ENCODE measurements at regions not wholly inside any gene's neighbourhood (a gene's known extent, or its start where the extent isn't known, plus 50 kb on each side); places are given as distances from the start of the nearest gene placed in this dataset.

DNA sequence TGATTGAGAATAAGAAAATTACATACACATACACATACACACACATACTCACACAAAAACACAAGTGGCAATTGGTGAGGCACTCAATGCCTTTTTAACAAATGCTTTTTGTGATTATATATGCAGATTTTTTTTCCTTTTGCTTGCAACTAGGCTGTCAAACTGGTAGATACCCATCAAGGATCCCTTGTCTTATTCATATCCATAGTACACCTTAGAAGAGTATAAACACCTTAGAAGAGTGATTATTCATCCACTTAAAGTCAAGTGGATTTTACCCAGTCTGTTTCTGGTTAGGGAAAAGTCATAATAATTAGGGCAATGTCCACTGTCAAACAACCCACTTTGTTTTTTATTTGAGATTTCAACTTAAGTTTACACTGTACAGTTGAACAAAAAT, 1773.4 kb upstream of the MIR17HG start:
- DNase-seq: no peak
- TF ChIP-seq GATA1 (IDR thresholded peaks at IDR 0.05; ENCODE audit: low read depth, low read length): no peak
- no peak for TF ChIP-seq POLR2A (IDR thresholded peaks at IDR 0.05; ENCODE audit: low read length)

DNA sequence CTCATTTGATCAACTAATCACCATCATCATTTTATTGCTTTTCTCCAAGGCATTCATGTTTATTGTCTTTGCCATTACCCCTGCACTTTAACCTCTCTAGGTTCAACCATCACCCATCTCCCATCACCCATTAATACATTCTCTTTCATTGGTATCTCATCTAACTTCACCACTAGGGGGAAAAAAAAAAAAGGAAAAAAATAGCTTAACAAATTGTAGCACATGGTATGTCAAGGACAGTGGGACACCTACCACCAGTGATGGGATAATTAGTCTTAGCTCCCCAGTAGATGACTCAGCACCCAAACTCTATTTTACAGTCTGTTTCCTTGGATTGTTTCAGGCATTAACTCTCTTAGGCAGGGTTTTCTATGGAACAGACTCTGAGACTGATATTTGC, 1770.2 kb upstream of the MIR17HG start:
- no peak for DNase-seq
- TF ChIP-seq GATA1 (IDR thresholded peaks at IDR 0.05; ENCODE audit: low read depth, low read length) (no peak), POLR2A (IDR thresholded peaks at IDR 0.05; ENCODE audit: low read length) (no peak)

DNA sequence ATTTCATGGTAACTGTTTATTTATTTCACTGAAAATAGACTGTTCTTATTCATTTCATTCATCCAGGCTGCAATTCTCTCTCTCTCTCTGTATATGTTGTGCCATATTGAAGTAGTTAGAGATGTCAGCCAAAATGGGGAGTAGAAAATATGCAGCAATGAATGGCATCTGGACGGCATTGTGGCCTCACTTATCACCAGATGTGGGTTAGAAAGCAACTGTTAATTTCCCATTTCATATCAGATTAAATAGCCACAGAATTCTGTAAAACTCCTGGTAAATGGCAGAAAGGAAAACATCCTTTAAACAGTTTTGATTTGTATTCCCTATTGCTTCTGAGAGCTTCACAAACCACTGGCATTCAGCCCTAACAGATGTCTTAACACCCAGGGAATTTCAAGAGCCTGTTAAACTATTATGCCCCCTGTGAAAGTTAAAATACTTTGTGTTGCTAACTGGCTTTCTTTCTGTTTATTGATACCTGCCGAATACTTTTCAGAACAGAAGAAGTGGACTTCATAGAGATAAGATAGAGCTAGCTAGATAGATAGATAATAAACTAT, 1763.3 kb upstream of the MIR17HG start:
- no peak for DNase-seq
- no peak for TF ChIP-seq GATA1 (IDR thresholded peaks at IDR 0.05; ENCODE audit: low read depth, low read length)
- TF ChIP-seq POLR2A (IDR thresholded peaks at IDR 0.05; ENCODE audit: low read length): no peak

DNA sequence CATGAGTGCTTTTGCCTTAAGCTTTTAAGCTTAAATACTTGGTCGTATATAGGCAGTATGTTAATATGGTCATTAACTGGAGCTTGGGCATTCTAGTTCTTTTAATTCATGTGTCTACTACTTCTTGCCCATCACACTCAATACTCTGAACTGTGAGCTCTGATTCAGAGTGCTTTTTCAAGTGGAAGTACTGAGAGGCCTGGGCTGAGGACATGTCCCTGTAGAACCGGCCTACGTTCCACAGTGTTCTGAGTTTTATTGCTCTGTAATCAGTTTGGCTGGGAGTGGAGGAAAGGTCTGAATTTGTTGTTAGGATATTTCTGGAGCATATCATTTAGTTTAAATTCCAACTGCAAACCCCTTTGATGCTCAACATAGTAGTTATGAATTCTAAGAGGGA, 1744.8 kb upstream of the MIR17HG start:
- no peak for TF ChIP-seq POLR2A (IDR thresholded peaks at IDR 0.05; ENCODE audit: low read length)
- TF ChIP-seq GATA1 (IDR thresholded peaks at IDR 0.05; ENCODE audit: low read depth, low read length): no peak
- no peak for DNase-seq

DNA sequence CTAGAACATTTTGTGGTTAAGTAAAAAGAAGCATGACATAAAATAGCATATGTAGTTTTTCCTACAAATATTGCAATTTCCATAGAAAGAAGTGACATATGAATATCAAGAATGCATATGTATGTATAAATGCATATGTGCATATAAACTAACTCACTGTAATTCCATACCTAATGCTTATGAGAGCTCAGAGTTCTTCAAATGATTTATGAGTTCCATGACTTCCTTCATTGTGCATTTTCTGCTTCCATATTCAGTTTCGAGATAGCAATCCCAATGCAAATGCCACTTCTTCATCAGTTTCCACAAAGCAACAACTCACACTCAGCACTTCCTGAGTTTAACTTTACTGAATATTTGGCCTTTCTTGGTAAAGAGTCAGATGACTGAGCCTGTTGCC, 1744.3 kb upstream of the MIR17HG start:
- TF ChIP-seq POLR2A (IDR thresholded peaks at IDR 0.05; ENCODE audit: low read length) (no peak), GATA1 (IDR thresholded peaks at IDR 0.05; ENCODE audit: low read depth, low read length) (no peak)

DNA sequence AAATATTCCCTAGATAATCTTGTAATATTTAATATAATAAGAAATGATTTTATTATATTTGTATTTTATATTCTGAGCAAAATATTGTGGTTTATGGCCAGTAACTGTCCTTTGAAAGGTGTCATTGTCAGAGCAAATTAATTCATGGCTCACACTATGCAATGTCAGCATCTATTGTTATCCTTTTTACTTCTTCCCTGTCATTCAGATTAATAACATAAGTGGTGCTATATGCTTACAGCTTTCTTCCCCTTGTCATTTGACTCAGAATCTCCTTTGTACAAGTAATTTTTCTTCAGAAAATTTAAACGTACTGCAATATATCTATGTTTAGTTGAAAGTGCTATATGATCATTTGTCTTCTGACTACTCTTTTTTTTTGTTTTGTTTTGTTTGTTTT, 1738.2 kb upstream of the MIR17HG start:
- TF ChIP-seq GATA1 (IDR thresholded peaks at IDR 0.05; ENCODE audit: low read depth, low read length) (no peak), POLR2A (IDR thresholded peaks at IDR 0.05; ENCODE audit: low read length) (no peak)
- no peak for DNase-seq

More for the DNA sequence above, 1744.3 kb upstream of the MIR17HG start:
- DNase-seq: no peak

DNA sequence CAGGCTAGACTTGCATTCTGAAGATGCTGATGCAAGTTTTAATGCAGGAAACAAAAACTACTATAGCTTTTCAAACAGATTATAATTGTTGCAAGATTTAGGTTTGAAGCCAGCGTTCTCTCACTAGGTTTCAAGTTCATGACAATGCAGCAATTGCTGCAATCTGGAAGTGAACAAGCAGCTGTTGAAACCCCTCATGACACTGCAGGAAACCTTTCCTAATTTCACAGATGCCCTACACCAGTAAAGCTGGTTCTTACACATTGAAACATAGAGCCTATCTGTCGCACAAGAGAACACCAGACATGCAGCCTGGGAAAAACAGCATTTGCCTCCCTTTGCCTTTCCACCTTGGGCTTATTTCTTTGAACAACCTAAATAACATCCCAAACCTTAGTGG, 1737.2 kb upstream of the MIR17HG start:
- DNase-seq: no peak
- no peak for TF ChIP-seq GATA1 (IDR thresholded peaks at IDR 0.05; ENCODE audit: low read depth, low read length)
- TF ChIP-seq POLR2A (IDR thresholded peaks at IDR 0.05; ENCODE audit: low read length): no peak

DNA sequence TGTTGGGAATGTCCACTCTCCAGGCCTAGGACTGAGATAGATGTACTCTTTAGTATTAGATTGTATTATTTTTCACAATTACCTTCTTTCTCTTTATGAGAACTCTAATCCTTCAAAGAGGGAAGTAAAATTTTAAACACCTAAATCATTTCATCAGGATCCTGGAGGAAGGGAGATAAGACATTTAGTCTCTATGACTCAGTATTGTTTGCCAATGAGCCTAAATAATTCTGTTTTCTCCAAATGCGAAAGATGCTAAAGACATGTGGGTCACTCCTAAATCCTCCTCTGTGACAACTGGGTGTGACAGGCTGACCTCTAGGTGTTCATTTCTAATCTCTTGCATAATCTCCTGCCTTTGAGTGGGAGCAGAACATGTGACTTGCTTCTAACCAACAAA, 1736.6 kb upstream of the MIR17HG start:
- no peak for DNase-seq
- no peak for TF ChIP-seq GATA1 (IDR thresholded peaks at IDR 0.05; ENCODE audit: low read depth, low read length)
- no peak for TF ChIP-seq POLR2A (IDR thresholded peaks at IDR 0.05; ENCODE audit: low read length)

DNA sequence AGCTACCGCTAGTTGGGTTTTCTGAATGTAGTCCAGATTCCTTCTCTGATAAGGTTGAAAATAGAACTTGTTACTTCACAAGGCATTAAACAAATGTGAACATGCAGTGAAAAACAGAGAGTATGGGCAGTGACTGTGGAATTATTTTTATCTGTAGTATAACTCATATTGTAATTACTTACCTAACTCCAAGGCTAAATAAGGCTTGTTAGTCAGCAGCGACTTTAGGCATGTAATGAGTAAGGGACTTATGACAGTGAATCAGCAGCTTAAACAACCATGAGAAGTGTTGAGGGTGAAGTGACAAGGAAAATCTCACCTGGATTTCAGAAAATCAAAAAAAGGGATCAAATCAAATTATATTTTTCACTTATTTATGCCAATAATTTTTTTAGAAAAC, 1719.5 kb upstream of the MIR17HG start:
- no peak for DNase-seq
- TF ChIP-seq GATA1 (IDR thresholded peaks at IDR 0.05; ENCODE audit: low read depth, low read length) (no peak), POLR2A (IDR thresholded peaks at IDR 0.05; ENCODE audit: low read length) (no peak)

DNA sequence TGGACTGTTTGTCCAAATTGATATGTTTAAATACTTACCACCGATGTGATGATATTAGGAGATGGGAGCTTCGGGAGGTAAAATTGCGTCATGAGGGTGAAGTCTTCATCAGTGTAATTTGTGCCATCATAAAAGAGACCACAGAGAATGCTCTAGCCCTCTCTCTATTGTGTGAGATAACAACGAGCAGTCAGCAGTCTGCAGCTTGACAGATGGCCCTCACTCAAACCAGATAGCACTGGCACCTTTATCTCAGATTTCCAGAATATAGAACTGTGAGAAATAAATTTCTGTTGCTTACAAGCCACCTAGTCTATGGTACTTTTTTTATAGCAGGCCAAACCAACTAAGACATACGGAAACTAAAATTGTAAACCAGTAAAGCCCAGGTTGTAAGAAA, 1718.9 kb upstream of the MIR17HG start:
- DNase-seq: no peak
- no peak for TF ChIP-seq POLR2A (IDR thresholded peaks at IDR 0.05; ENCODE audit: low read length)
- TF ChIP-seq GATA1 (IDR thresholded peaks at IDR 0.05; ENCODE audit: low read depth, low read length): no peak

DNA sequence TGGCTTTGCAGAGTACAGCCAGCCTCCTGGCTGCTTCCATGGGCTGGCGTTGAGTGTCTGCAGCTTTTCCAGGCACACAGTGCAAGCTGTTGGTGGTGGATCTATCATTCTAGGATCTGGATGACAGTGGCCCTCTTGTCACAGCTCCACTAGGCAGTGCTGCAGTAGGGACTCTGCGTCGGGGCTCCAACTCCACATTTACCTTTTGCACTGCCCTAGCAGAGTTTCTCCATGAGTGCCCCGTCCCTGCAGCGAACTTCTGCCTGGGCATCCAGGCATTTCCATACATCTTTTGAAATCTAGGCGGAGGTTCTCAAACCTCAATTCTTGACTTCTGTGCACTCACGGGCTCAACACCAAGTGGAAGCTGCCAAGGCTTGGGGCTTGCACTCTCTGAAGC, 1697.3 kb upstream of the MIR17HG start:
- DNase-seq: no peak
- TF ChIP-seq GATA1 (IDR thresholded peaks at IDR 0.05; ENCODE audit: low read depth, low read length) (no peak), POLR2A (IDR thresholded peaks at IDR 0.05; ENCODE audit: low read length) (no peak)

DNA sequence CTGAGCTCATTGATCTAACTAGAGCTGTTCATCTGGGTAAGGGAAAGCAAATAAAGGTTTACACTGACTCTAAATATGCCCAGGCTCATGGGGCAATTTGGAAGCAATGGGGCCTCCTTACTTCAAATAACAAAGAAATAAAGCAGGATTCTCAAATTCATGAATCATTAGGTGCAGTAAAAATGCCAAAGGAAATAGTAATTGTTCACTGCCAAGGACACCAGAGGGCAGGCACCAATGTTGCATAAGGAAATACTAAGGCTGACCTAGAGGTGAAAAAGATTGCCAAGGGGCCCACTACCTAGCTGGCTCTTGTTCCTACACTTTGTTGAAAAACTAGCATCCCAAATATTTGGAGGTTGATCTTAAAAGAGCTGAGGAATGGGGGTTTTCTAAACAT, 1686.7 kb upstream of the MIR17HG start:
- DNase-seq: no peak
- no peak for TF ChIP-seq GATA1 (IDR thresholded peaks at IDR 0.05; ENCODE audit: low read depth, low read length)
- no peak for TF ChIP-seq POLR2A (IDR thresholded peaks at IDR 0.05; ENCODE audit: low read length)

DNA sequence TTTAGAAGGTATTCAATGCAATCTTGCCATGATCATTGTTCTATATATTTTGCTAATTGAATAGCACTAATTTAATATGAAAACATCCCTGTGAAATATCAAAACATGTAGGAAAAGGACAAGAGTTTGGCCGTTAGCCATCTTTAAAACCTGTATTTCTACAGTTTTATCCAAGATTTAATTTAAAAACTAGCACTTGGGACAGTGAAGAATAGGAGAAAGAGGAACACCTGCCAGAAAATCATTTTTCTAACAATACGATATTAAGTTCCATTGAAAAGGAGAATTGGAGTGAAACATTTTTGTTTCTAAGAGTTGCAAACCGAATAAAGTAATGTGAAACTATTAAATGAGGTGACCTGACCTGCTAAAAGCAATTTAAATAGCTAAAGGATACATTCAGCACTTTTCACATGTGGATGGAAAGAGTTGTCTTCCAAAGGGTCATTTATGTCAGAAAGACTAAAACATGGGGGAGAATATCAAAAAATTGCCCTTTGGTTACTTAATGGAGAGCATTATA, 1673.6 kb upstream of the MIR17HG start:
- no peak for TF ChIP-seq GATA1 (IDR thresholded peaks at IDR 0.05; ENCODE audit: low read depth, low read length)
- no peak for TF ChIP-seq POLR2A (IDR thresholded peaks at IDR 0.05; ENCODE audit: low read length)
- no peak for DNase-seq

DNA sequence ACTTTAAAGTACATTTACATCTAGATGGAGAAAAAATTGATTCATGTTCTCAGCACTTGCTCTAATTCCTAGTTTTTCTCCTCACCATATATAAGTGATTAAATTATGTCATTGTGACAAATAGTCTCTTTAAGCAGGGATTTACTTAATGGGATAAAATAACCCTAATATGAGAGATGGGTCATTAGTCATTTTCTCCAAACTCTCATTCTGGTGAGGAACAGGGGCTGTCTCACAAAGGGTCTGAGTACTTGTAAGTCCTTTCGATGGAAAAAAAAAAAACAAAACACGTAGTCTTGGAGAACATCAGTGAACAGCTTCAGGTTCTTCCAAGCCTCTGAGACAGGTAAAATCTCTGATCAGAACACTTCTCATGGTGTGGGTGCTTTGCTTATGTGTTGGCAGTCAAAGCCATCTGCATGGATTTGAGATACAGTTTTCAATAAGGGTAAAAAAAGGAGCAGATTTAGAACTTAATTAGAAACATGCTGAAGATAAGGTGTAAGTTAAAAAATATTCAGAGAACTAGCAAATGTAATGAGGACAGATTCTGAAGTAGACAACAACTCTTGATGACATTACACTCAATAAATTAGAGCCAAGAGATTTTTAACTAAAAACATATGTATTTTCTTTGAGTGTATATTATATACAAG, 1668.9 kb upstream of the MIR17HG start:
- TF ChIP-seq GATA1 (IDR thresholded peaks at IDR 0.05; ENCODE audit: low read depth, low read length) (no peak), POLR2A (IDR thresholded peaks at IDR 0.05; ENCODE audit: low read length) (no peak)
- no peak for DNase-seq

DNA sequence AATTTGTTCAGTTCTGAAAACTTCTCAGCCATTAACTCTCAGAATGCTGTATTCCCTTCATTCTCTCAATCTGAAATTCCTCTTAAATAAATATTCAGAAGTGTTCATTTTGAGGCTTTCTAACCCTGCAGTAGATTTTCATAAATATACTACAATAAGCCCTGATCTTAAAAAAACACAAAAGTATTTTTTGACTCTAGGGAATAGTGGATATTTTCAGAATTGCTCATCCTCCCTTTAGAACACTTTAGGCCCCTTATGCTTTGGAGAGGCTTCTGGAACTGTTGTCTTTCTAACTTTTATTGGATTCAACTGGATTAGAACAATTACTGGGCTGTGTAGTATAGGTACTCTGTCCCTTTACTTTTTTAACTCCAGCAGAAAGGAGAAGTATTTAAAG, 1662.6 kb upstream of the MIR17HG start:
- no peak for DNase-seq
- no peak for TF ChIP-seq POLR2A (IDR thresholded peaks at IDR 0.05; ENCODE audit: low read length)
- TF ChIP-seq GATA1 (IDR thresholded peaks at IDR 0.05; ENCODE audit: low read depth, low read length): no peak

All from erythroblast (primary cell).